GM21529 (cell line): ENCODE measurements at regions not wholly inside any gene's neighbourhood (a gene's known extent, or its start where the extent isn't known, plus 50 kb on each side); places are given as distances from the start of the nearest gene placed in this dataset.
"Not testable (repeated sequence)": the region's sequence is repeated elsewhere in the genome, so short reads cannot be mapped to it uniquely, and the experiment has no call there.

Experiments used
- ATAC-seq: cut with Tn5 transposase; IDR thresholded peaks from one replicate; pipeline ENCODE4 v1.9.1; 2021; ENCODE audit not compliant: unreplicated experiment

DNA sequence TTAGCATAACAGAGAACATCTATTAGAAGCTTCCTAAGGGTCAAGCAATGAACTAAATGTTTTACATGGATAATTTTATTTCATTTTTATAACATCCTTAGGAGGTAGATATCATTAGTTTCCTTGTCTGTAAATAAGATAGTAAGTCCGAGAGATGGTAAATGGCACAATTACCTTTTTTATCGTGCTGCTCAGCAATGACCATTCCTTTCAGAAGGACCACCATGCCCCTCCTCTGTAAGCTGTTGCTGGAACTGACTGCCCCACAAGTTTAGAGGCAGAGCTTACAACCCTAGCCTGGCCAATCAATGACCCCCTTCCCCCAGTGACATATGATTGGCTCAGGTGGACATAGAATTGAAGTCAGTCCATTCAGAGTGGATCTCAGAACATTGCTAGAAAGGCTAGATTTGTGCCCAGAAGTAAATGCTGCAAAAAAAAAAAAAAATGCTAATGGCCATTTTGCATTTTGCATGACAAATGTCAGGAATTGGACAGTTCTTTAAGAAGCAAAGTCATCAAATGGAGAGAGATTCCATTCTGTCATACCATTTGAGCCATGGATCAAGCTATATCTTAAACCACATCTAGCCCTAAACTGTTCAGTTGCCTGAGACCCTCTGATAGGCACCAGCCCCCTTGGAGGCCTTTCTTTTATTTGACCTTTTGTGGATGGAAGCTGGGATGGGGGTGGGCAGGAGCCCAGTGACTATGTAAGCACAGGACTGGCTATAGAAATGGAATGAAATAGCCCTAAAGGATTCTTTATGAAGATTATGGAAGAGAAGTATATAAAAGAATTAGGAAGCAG, 668.3 kb downstream of the UQCRFS1 start:
- no peak for ATAC-seq

- ATAC-seq = no peak
These were observed 669.6 kb downstream of the UQCRFS1 start for GRCh38 chr19:28543244-28543776.

GRCh38 chr19:28542394-28543243, 670.3 kb downstream of the UQCRFS1 start:
- no peak for ATAC-seq

DNA sequence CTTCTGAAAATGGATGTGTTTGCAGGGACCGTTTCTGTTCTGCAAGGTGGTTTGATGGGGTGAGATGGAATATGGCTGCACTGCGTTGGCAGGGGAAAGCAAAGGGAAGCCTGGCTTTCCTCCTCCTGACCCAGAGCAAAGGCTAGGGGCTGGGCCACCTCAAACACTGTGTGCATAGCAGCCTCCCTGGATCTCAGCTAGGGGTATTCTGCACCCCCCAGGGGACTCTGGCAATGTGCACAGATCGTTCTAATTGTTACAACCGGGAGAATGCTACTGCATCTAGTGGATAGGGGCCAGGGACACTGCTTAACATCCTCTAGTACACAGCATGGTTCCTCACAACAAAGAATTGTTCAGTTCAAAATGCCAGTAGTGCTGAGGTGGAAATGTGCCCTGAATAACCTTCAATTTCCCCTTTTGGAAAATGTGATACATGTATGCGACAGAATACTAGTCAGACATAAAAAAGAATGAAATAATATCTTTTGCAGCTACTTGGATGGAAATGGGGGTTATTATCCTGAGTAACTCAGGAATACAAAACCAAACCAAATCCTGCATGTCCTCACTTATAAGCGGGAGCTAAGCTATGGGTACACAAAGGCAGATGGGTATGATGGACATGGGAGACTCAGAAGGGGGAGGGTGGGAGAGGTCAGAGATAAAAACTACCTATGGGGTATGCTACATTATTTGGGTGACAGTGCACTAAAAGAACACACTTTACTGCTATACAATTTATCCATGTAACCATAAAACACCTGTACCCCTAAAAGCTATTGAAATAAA, 671.2 kb downstream of the UQCRFS1 start:
- ATAC-seq = no peak

- ATAC-seq = no peak
These were observed 671.9 kb downstream of the UQCRFS1 start for GRCh38 chr19:28541029-28541428.

GRCh38 chr19:28540385-28540784, 672.6 kb downstream of the UQCRFS1 start:
- ATAC-seq = not testable (repeated sequence)

GRCh38 chr19:28539759-28540158, 673.2 kb downstream of the UQCRFS1 start:
- ATAC-seq = no peak

DNA sequence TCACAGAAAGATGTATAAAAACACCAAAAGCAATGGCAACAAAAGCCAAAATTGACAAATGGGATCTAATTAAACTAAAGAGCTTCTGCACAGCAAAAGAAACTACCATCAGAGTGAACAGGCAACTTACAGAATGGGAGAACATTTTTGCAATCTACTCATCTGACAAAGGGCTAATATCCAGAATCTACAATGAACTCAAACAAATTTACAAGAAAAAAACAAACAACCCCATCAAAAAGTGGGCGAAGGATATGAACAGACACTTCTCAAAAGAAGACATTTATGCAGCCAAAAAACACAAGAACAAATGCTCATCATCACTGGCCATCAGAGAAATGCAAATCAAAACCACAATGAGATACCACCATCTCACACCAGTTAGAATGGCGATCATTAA, 674.4 kb downstream of the UQCRFS1 start:
- ATAC-seq = not testable (repeated sequence)

DNA sequence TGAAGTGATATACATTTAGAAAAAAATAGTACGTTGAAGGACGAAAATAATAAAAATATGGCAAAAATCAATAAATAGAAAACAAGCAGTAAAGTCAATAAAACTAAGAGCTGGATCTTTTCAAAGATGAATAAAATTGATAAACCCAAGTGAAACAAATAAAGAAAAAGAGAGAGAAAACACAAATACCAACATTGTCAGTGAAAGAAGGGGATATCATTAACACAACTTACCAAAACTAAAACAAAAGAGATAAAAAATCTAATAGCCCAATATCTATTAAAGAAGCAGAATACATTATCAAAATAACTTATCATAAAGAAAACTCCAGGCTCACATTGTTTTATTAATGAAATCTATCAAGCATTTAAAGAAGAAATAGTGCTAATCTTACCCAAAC, 675.1 kb downstream of the UQCRFS1 start:
- no peak for ATAC-seq

GRCh38 chr19:28537079-28537478, 675.9 kb downstream of the UQCRFS1 start:
- no peak for ATAC-seq

- no peak for ATAC-seq
These were observed 677.6 kb downstream of the UQCRFS1 start for GRCh38 chr19:28535352-28535775.

GRCh38 chr19:28534766-28535351, 678.1 kb downstream of the UQCRFS1 start:
- no peak for ATAC-seq

DNA sequence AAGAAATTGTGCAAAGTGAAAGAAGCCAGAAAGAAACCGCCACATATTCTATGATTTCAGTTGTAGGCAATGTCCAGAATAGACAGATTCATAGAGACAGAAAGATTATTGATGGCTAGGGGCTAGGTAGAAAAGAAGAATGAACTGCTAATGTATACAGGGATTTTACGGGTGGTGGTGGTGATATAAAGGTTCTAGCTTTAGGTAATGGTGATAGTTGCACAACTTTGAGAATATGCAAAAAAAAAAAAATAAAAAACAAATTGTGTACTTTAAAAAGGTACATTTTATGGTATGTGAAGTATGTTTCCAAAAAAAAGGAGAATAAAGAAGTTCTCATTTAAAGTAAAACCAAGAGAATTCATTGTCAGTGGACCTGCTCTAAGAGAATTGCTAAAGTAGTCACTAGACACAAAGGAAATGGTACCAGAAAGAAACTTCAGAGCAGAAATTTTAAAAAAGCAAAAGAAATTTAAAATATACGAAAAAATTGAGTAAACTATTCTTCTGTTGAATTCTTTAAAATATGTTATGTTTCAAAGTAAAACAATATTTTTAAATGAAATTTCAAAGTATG, 680.1 kb downstream of the UQCRFS1 start:
- no peak for ATAC-seq

DNA sequence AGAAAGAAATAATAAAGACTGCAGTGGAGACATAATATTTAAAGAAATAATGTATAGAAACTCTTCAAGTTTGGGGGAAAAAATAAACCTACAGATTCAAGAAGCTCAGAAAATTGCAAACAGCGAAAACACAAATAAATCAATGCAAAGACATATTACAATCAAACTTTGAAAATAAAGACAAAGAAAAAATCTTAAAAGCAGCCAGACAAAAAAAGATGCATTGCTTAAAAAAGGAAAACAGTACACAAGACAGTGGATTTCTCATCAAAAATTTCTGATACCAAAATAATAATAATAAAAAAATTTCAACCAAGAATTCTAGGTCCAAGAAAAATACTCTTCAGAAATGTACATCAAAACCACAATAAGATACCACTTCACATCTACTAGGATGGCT, 681.0 kb downstream of the UQCRFS1 start:
- no peak for ATAC-seq

DNA sequence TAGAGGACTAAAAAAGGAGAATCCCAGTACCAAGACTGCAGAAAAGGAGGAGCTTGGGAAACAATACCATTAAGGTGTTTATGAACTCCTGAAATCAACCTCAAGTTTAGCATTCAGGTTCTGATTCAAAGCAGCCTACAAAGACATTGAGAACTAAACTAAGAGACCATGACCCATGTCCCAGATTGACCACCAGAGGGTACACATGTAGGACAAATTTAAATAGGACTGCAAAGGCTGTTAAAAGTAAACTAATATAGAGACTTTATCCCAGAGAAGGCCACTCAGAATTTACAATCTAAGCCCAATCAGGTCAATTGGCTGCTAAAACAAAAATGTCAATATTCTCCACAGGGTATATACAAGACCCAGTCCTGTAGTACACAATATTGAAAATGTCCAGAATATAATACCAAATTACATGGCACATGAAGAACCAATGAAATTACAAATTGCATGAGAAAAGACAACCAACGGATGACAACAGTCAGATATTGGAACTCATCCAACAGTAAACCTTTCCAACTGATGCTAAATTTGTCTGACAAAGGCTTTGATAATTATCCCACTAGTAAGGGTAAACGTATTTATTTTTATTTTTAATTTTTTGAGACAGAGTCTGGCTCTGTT, 682.4 kb downstream of the UQCRFS1 start:
- no peak for ATAC-seq

DNA sequence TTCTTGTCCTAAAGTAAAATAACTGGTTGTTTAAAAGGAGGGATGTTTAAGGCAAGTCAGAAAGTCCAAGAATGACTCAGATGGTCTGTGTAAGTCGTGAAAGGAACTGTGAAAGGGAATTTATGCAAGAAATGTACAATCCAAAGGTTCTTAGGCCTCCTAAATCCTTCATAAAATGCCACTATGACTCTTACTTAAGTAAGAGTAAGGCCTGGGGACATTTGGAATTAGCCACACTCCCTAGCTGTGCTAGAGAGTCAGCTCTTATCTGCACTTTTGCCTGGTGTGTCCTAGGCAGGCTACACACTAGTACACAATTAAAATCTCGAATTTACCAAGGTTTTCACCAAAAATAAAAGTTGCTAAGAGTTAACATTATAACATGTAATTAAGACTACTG, 686.9 kb downstream of the UQCRFS1 start:
- ATAC-seq = no peak

DNA sequence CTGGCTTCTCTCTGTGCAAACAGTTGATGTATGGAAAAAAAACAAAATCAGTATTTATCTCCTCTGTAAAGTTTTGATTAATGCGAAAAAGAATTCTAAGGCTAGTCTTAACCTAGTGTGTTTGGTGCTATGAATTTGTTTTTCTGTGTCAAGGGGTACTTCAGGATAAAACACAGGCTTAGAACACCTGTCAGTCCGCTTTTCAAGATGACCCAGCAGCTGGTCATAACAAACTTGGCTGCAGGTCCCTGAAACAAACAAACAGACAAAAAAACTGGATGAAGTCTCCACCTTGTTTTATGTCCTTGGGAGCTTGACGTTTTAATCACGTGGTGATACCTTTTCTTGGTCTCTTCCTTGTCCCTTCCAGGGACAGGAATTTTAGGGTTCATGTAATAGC, 689.3 kb downstream of the UQCRFS1 start:
- ATAC-seq = no peak

GRCh38 chr19:28522545-28522922, 690.4 kb downstream of the UQCRFS1 start:
- ATAC-seq = no peak

GRCh38 chr19:28521614-28522544, 691.1 kb downstream of the UQCRFS1 start:
- no peak for ATAC-seq
